Natural killer cell (primary cell): ENCODE measurements at regions not wholly inside any gene's neighbourhood (a gene's known extent, or its start where the extent isn't known, plus 50 kb on each side); places are given as distances from the start of the nearest gene placed in this dataset.
"Not testable (repeated sequence)": the region's sequence is repeated elsewhere in the genome, so short reads cannot be mapped to it uniquely, and the experiment has no call there.

Experiments used
- ATAC-seq, 3 donors: fragments of 150-1000 bp in 2 of 3; fragments of 200-7000 bp in 1 of 3; cut with Tn5 transposase; 1 replicate in 1 of 3; 2 replicates in 2 of 3; pipeline ENCODE4 v1.10.0; 2021; ENCODE audit warnings: mild to moderate bottlenecking in 2 of 3, moderate library complexity in 2 of 3
- DNase-seq, 2 donors: peaks; one replicate each; pipeline versions ENCODE4 v3.0.0 to v3.0.0-alpha.2; 2013 to 2021; ENCODE audit warnings: mixed read lengths in 1 of 2
- H3K27ac ChIP-seq: one replicate; pipeline ENCODE4 v1.5.1; 2013; ENCODE audit warnings: mild to moderate bottlenecking, low read length
- H3K27me3 ChIP-seq: one replicate; pipeline ENCODE4 v1.6.1; 2013; ENCODE audit warnings: low read length; ENCODE audit not compliant: control insufficient read depth, insufficient read depth
- H3K36me3 ChIP-seq: one replicate; pipeline ENCODE4 v1.6.1; 2013; ENCODE audit warnings: low read length; ENCODE audit not compliant: control insufficient read depth, insufficient read depth
- H3K4me1 ChIP-seq: one replicate; pipeline ENCODE4 v1.6.1; 2013; ENCODE audit warnings: low read length; ENCODE audit not compliant: control insufficient read depth, insufficient read depth
- H3K4me3 ChIP-seq: one replicate; pipeline ENCODE4 v1.5.1; 2013; ENCODE audit warnings: low read length
- H3K9me3 ChIP-seq: one replicate; pipeline ENCODE4 v1.6.1; 2013; ENCODE audit warnings: low read length; ENCODE audit not compliant: control insufficient read depth, insufficient read depth
- H3K27ac Mint-ChIP-seq, 2 donors: one replicate each; pipeline ENCODE4 v1.8.0; 2022; ENCODE audit warnings: mild to moderate bottlenecking in 2 of 2, mixed read lengths in 2 of 2, moderate library complexity in 1 of 2
- H3K27me3 Mint-ChIP-seq, 2 donors: one replicate each; pipeline ENCODE4 v1.8.0; 2022; ENCODE audit warnings: low read depth in 2 of 2, mixed read lengths in 2 of 2
- H3K36me3 Mint-ChIP-seq: one replicate; pipeline ENCODE4 v1.8.0; 2022; ENCODE audit warnings: mixed read lengths
- H3K4me1 Mint-ChIP-seq, 2 donors: one replicate each; pipeline ENCODE4 v1.8.0; 2022; ENCODE audit warnings: mixed read lengths in 2 of 2
- H3K4me3 Mint-ChIP-seq: one replicate; pipeline ENCODE4 v1.8.0; 2022; ENCODE audit warnings: mild to moderate bottlenecking, moderate library complexity, mixed read lengths
- H3K9me3 Mint-ChIP-seq, 2 donors: one replicate each; pipeline ENCODE4 v1.8.0; 2022; ENCODE audit warnings: mixed read lengths in 2 of 2
- WGBS: methylation state at CpG from one replicate; pipeline ENCODE4 v1.1.7; 2013; ENCODE audit warnings: missing lambda C conversion rate; ENCODE audit not compliant: insufficient coverage; 5-methylcytosine and 5-hydroxymethylcytosine counted together
- intact Hi-C: fragments of 100-400 bp; cut with micrococcal nuclease; formaldehyde crosslinking; loops from one replicate; pipeline ENCODE4 v1.14.2; 2022

- ATAC-seq, H3K4me1 ChIP-seq, H3K36me3 ChIP-seq, H3K27ac ChIP-seq, H3K27me3 Mint-ChIP-seq, H3K27me3 ChIP-seq, H3K27ac Mint-ChIP-seq, DNase-seq, H3K4me3 ChIP-seq, intact Hi-C loops, H3K4me3 Mint-ChIP-seq, H3K4me1 Mint-ChIP-seq, H3K9me3 ChIP-seq: not testable (repeated sequence)
- peaks cover 41% of the 10 kb centered on the region for H3K36me3 Mint-ChIP-seq
- 62% methylated on average over 2 of the region's 2 CpGs for WGBS
- peaks cover 32 to 60% of the 10 kb centered on the region in 2 donors for H3K9me3 Mint-ChIP-seq
These were observed 5278.1 kb upstream of the TPTE start for GRCh38 chr21:5243257-5243656.

DNA sequence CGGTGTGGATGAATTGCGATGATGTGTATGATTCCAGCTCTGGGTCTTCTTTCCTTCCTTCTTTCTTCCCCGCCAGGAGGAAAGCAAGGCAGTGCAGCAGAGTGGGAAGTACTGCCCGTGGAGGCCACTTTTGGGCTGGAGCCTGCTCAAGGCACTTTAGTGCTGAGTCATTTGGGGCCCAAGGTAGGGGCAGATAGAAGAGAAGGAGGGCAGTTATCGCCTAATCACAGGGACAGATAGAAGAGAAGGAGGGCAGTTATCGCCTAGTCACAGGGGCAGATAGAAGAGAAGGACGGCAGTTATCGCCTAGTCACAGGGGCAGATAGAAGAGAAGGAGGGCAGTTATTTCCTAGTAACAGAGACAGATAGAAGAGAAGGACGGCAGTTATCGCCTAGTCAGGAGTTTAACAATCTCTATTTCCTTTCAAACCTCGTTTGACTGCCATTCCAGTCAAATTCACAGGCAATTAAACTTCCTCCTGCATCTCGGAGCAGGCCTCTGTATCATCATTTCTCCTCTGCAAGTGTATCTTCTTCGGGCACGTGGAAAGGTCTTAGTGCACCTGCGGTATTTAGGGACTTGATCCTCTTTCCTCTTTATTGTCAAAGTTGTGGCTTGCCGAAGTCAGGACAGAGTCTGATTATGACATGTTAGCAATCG lies 5277.5 kb upstream of the TPTE start:
- H3K9me3 Mint-ChIP-seq = peaks cover 31 to 58% of the 10 kb centered on the region in 2 donors
- ATAC-seq, H3K4me3 Mint-ChIP-seq, H3K27ac ChIP-seq, H3K27me3 Mint-ChIP-seq, H3K36me3 ChIP-seq, H3K27ac Mint-ChIP-seq, H3K4me3 ChIP-seq, H3K9me3 ChIP-seq, H3K4me1 ChIP-seq, DNase-seq, H3K4me1 Mint-ChIP-seq, H3K27me3 ChIP-seq, intact Hi-C loops: not testable (repeated sequence)
- WGBS = 64% methylated on average over 12 of the region's 17 CpGs
- peaks cover 41% of the 10 kb centered on the region for H3K36me3 Mint-ChIP-seq

DNA sequence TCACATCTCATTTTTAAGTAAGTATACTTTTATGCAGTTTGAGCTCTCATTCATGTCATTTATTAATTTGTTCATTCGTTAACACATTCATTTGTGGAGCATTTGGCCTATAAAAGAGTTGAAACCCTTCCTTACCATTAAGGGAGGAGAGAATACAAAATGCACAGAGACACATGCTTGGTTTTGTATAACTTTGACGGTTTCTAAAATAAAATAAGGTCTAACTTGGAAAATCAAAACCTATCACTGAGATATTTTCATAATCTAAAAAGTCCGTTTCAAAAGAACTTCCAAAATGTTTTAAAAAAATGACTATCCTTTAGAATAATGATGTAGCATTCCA lies 5277.0 kb upstream of the TPTE start:
- DNase-seq, H3K27me3 ChIP-seq, H3K4me3 ChIP-seq, ATAC-seq, intact Hi-C loops, H3K27ac Mint-ChIP-seq, H3K4me1 Mint-ChIP-seq, H3K4me3 Mint-ChIP-seq, H3K4me1 ChIP-seq, H3K27ac ChIP-seq, H3K36me3 ChIP-seq, H3K9me3 ChIP-seq, H3K27me3 Mint-ChIP-seq: not testable (repeated sequence)
- WGBS = 47% methylated on average over 2 of the region's 3 CpGs
- Mint-ChIP-seq H3K9me3 (peaks cover 30 to 54% of the 10 kb centered on the region in 2 donors), H3K36me3 (peaks cover 41% of the 10 kb centered on the region)

- peaks cover 25 to 50% of the 10 kb centered on the region in 2 donors for H3K9me3 Mint-ChIP-seq
These were observed 5276.4 kb upstream of the TPTE start for GRCh38 chr21:5244954-5245353.

GRCh38 chr21:5246416-5246815 lies 5275.0 kb upstream of the TPTE start:
- H3K4me1 Mint-ChIP-seq, intact Hi-C loops, H3K9me3 ChIP-seq, H3K27me3 Mint-ChIP-seq, H3K27ac ChIP-seq, H3K27ac Mint-ChIP-seq, H3K27me3 ChIP-seq, H3K4me3 ChIP-seq, DNase-seq, ATAC-seq, H3K36me3 ChIP-seq, H3K4me1 ChIP-seq, H3K4me3 Mint-ChIP-seq: not testable (repeated sequence)
- 59% methylated on average over 6 of the region's 6 CpGs for WGBS
- peaks cover 30 to 44% of the 10 kb centered on the region in 2 donors for H3K9me3 Mint-ChIP-seq
- peaks cover 47% of the 10 kb centered on the region for H3K36me3 Mint-ChIP-seq

More at GRCh38 chr21:5244954-5245353, 5276.4 kb upstream of the TPTE start:
- H3K4me3 ChIP-seq, H3K27ac ChIP-seq, intact Hi-C loops, H3K4me1 ChIP-seq, H3K9me3 ChIP-seq, H3K27me3 Mint-ChIP-seq, H3K4me1 Mint-ChIP-seq, H3K36me3 ChIP-seq, H3K27me3 ChIP-seq, H3K27ac Mint-ChIP-seq, H3K4me3 Mint-ChIP-seq, ATAC-seq, DNase-seq: not testable (repeated sequence)
- WGBS = 56% methylated on average over 6 of the region's 7 CpGs
- peaks cover 42% of the 10 kb centered on the region for H3K36me3 Mint-ChIP-seq

DNA sequence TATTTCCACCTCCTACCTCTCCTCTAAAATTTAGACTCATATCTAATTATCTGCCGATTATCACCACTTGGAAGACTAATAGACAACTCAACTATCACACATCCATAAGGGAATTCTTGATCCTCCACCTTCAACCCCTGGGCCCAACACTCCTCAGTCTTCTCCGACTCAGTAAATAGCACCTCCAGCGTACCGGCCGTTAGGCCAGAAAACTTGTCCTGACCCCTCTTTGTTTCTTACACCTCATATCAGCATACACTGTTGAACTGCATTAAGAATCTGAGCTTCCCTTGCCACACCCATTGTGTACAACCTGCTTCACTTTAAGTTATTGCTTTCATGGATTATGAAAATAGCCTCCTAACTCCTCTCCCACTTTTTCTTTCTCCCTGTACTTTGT lies 5274.0 kb upstream of the TPTE start:
- peaks cover 35 to 43% of the 10 kb centered on the region in 2 donors for H3K9me3 Mint-ChIP-seq
- H3K4me1 ChIP-seq, H3K27ac Mint-ChIP-seq, H3K27me3 Mint-ChIP-seq, H3K4me3 ChIP-seq, ATAC-seq, H3K27ac ChIP-seq, H3K9me3 ChIP-seq, H3K4me3 Mint-ChIP-seq, H3K4me1 Mint-ChIP-seq, H3K27me3 ChIP-seq, intact Hi-C loops, DNase-seq, H3K36me3 ChIP-seq: not testable (repeated sequence)
- peaks cover 53% of the 10 kb centered on the region for H3K36me3 Mint-ChIP-seq
- 92% methylated on average over 5 of the region's 5 CpGs for WGBS

DNA sequence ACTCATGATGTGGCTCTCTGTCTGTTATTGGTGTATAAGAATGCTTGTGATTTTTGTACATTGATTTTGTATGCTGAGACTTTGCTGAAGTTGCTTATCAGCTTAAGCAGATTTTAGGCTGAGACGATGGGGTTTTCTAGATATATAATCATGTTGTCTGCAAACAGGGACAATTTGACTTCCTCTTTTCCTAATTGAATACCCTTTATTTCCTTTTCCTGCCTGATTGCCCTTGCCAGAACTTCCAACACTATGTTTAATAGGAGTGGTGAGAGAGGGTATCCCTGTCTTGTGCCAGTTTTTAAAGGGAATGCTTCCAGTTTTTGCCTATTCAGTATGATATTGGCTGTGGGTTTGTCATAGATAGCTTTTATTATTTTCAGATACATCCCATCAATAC lies 5271.3 kb upstream of the TPTE start:
- WGBS = 100% methylated on average over 1 of the region's 1 CpG
- DNase-seq, H3K9me3 ChIP-seq, H3K4me3 Mint-ChIP-seq, H3K36me3 ChIP-seq, intact Hi-C loops, H3K27me3 ChIP-seq, H3K27me3 Mint-ChIP-seq, H3K4me3 ChIP-seq, H3K4me1 ChIP-seq, ATAC-seq, H3K27ac Mint-ChIP-seq, H3K4me1 Mint-ChIP-seq, H3K27ac ChIP-seq: not testable (repeated sequence)
- Mint-ChIP-seq H3K9me3 (peaks cover 26 to 36% of the 10 kb centered on the region in 2 donors), H3K36me3 (peaks cover 45% of the 10 kb centered on the region)

DNA sequence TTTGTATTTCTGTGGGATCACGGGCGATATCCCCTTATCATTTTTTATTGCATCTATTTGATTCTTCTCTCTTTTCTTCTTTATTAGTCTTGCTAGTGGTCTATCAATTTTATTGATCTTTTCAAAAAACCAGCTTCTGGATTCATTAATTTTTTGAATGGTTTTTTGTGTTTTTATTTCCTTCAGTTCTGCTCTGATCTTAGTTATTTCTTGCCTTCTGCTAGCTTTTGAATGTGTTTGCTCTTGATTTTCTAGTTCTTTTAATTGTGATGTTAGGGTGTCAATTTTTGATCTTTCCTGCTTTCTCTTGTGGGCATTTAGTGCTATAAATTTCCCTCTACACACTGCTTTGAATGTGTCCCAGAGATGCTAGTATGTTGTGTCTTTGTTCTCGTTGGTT lies 5270.2 kb upstream of the TPTE start:
- ATAC-seq, H3K27me3 ChIP-seq, H3K36me3 ChIP-seq, DNase-seq, intact Hi-C loops, H3K27ac ChIP-seq, H3K4me3 Mint-ChIP-seq, H3K4me1 ChIP-seq, H3K27ac Mint-ChIP-seq, H3K4me3 ChIP-seq, H3K9me3 ChIP-seq, H3K27me3 Mint-ChIP-seq, H3K4me1 Mint-ChIP-seq: not testable (repeated sequence)
- WGBS = 50% methylated on average over 1 of the region's 3 CpGs
- Mint-ChIP-seq H3K9me3 (peaks cover 24 to 32% of the 10 kb centered on the region in 2 donors), H3K36me3 (peaks cover 42% of the 10 kb centered on the region)
